ENCODE measurements at regions not wholly inside any gene's neighbourhood (a gene's known extent, or its start where the extent isn't known, plus 50 kb on each side); places are given as distances from the start of the nearest gene placed in this dataset.

GRCh38 chr12:65695113-65695865 lies 129.0 kb upstream of the HMGA2 start:
- H3K4me3 ChIP-seq (ENCODE audit: low read depth, low read length) = no peak overlapping the region
- in situ Hi-C loops (cut with HindIII; ENCODE audit: low sequenced_read_pairs) = no loop called here
- TF ChIP-seq, protein P1, sequence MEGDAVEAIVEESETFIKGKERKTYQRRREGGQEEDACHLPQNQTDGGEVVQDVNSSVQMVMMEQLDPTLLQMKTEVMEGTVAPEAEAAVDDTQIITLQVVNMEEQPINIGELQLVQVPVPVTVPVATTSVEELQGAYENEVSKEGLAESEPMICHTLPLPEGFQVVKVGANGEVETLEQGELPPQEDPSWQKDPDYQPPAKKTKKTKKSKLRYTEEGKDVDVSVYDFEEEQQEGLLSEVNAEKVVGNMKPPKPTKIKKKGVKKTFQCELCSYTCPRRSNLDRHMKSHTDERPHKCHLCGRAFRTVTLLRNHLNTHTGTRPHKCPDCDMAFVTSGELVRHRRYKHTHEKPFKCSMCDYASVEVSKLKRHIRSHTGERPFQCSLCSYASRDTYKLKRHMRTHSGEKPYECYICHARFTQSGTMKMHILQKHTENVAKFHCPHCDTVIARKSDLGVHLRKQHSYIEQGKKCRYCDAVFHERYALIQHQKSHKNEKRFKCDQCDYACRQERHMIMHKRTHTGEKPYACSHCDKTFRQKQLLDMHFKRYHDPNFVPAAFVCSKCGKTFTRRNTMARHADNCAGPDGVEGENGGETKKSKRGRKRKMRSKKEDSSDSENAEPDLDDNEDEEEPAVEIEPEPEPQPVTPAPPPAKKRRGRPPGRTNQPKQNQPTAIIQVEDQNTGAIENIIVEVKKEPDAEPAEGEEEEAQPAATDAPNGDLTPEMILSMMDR (IDR thresholded peaks at IDR 0.05; ENCODE audit: low read depth, low read length) = no peak
- DNase-seq (ENCODE audit: low read depth, low spot score) = peak; percentile 99

GRCh38 chr12:65696227-65696626 lies 128.1 kb upstream of the HMGA2 start:
- no peak overlapping the region for H3K4me3 ChIP-seq (ENCODE audit: low read depth, low read length)
- in situ Hi-C loops (cut with HindIII; ENCODE audit: low sequenced_read_pairs) = no loop called here
- no peak for DNase-seq (ENCODE audit: low read depth, low spot score)
- TF ChIP-seq, protein P1 (IDR thresholded peaks at IDR 0.05; ENCODE audit: low read depth, low read length) = no peak

- no peak overlapping the region for H3K4me3 ChIP-seq (ENCODE audit: low read depth, low read length)
- in situ Hi-C loops (cut with HindIII; ENCODE audit: low sequenced_read_pairs) = no loop called here
- TF ChIP-seq, protein P1 (IDR thresholded peaks at IDR 0.05; ENCODE audit: low read depth, low read length) = peak; percentile 50
- peak; percentile 49 for DNase-seq (ENCODE audit: low read depth, low spot score)
Measured at GRCh38 chr12:65699251-65699650, 125.0 kb upstream of the HMGA2 start.

GRCh38 chr12:65703176-65703575 lies 121.1 kb upstream of the HMGA2 start:
- TF ChIP-seq, protein P1 (IDR thresholded peaks at IDR 0.05; ENCODE audit: low read depth, low read length) = no peak
- no peak overlapping the region for H3K4me3 ChIP-seq (ENCODE audit: low read depth, low read length)
- no peak for DNase-seq (ENCODE audit: low read depth, low spot score)
- in situ Hi-C loops (cut with HindIII; ENCODE audit: low sequenced_read_pairs) = no loop called here

DNA sequence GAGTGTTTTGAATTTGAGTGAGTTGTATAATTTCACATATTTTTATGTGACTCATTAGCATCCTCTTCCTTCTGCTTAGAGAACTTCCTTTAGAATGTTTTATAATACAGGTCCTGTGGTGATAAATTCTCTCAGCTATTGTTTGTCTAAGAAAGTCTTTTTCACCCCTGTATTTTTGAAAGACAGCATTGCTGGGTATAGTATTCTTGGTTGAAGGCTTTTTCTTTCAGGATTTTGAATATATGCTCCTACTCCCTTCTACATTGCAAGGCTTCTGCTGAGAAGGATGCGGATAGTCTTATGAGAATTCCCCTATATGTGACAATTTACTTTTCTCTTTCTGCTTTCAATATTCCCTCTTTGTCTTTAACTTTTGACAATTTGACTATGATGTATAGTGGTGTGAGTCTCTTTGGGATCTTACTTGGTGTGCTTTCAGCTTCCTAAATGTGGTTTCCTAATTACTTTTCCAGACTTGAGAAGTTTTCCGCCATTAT lies 118.9 kb upstream of the HMGA2 start:
- TF ChIP-seq, protein P1 (IDR thresholded peaks at IDR 0.05; ENCODE audit: low read depth, low read length) = no peak
- in situ Hi-C loops (cut with HindIII; ENCODE audit: low sequenced_read_pairs) = no loop called here
- no peak for DNase-seq (ENCODE audit: low read depth, low spot score)
- H3K4me3 ChIP-seq (ENCODE audit: low read depth, low read length) = no peak overlapping the region

- H3K4me3 ChIP-seq (ENCODE audit: low read depth, low read length) = no peak overlapping the region
- in situ Hi-C loops (cut with HindIII; ENCODE audit: low sequenced_read_pairs) = no loop called here
- no peak for DNase-seq (ENCODE audit: low read depth, low spot score)
- TF ChIP-seq, protein P1 (IDR thresholded peaks at IDR 0.05; ENCODE audit: low read depth, low read length) = no peak
Measured at GRCh38 chr12:65707051-65707450, 117.2 kb upstream of the HMGA2 start.
